ENCODE measurements at regions not wholly inside any gene's neighbourhood (a gene's known extent, or its start where the extent isn't known, plus 50 kb on each side); places are given as distances from the start of the nearest gene placed in this dataset.

DNA sequence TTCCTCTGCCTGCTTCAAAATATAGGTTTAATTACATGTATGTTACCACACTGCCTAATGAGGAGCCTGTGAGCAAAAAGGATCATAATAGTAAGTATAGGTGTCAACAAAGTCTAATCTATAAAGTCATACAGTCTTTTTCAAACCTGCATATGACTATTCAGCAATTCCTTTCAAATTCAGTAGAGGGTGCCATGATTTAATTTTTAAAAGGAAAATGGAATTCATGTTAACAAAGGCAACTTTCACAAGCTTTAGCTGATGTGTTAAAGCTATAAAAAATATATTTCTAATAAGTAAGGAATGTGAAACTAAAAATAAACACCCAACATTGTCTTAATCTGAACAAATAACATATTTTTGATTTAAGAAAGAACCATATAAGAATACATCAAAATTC, 52.1 kb downstream of the MPP7 start:
- no peak for ATAC-seq (replicated peaks)
- no peaks in the 10 kb centered on the region for H3K36me3 Mint-ChIP-seq (ENCODE audit: low read depth)

GRCh38 chr10:28250358-28250757, 52.5 kb downstream of the MPP7 start:
- Mint-ChIP-seq H3K36me3 (ENCODE audit: low read depth) (no peaks in the 10 kb centered on the region), H3K9me3 (no peaks in the 10 kb centered on the region), H3K27me3 (no peaks in the 10 kb centered on the region), H3K4me1 (no peaks in the 10 kb centered on the region), H3K4me3 (no peak overlapping the region), H3K27ac (no peak overlapping the region)
- ATAC-seq (replicated peaks), result no peak

More for the DNA sequence above, 52.1 kb downstream of the MPP7 start:
- H3K27ac Mint-ChIP-seq, result no peak overlapping the region
- H3K4me1 Mint-ChIP-seq, result no peaks in the 10 kb centered on the region
- no peaks in the 10 kb centered on the region for H3K27me3 Mint-ChIP-seq
- H3K4me3 Mint-ChIP-seq, result no peak overlapping the region
- no peaks in the 10 kb centered on the region for H3K9me3 Mint-ChIP-seq

DNA sequence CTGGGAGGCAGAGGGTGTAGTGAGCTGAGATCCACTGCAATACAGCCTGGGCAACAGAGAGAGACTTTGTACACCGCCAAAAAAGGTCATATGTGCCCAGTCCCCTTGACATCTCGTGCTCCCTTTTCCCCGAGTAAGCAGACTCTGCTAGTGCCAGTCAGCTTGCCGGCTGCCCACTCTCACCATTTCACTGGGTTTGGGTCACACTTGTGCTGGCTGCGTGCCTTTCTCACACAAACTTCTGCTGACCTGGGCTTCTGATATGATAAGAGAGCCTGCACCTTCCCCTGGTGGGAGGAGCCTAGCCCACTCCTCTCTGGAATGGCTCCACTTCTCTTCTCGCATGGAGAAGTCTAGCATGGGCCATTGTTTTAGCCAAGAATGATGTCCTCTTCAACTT, 53.4 kb downstream of the MPP7 start:
- no peaks in the 10 kb centered on the region for H3K9me3 Mint-ChIP-seq
- peaks cover 5% of the 10 kb centered on the region for H3K4me1 Mint-ChIP-seq
- no peaks in the 10 kb centered on the region for H3K36me3 Mint-ChIP-seq (ENCODE audit: low read depth)
- no peak for ATAC-seq (replicated peaks)
- no peak overlapping the region for H3K27ac Mint-ChIP-seq
- no peak overlapping the region for H3K4me3 Mint-ChIP-seq
- H3K27me3 Mint-ChIP-seq, result no peaks in the 10 kb centered on the region

DNA sequence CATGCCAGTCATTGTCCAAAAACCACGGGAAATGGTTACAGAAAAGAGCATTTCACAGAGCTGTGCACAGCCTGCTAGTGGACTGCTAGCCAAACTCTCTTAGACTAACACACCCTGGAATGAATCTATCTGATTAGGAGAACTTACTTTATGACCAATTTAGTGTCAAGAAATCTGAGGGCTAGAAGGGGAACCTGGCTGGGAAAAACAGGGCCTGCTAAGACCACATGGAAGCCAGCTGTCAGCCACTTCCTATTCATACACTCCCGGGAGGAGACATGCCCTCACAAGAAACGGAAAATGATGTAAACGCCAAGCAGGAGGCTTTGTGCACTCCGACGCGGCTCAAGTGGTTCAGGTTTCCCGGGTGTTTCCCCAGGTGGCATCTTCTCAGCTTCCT, 54.8 kb downstream of the MPP7 start:
- no peak overlapping the region for H3K27ac Mint-ChIP-seq
- no peaks in the 10 kb centered on the region for H3K27me3 Mint-ChIP-seq
- H3K9me3 Mint-ChIP-seq, result no peaks in the 10 kb centered on the region
- no peaks in the 10 kb centered on the region for H3K36me3 Mint-ChIP-seq (ENCODE audit: low read depth)
- H3K4me1 Mint-ChIP-seq, result peaks cover 5% of the 10 kb centered on the region
- ATAC-seq (replicated peaks), result no peak
- H3K4me3 Mint-ChIP-seq, result no peak overlapping the region

- H3K27ac Mint-ChIP-seq, result no peak overlapping the region
- ATAC-seq (replicated peaks), result no peak
- H3K36me3 Mint-ChIP-seq (ENCODE audit: low read depth), result no peaks in the 10 kb centered on the region
- no peak overlapping the region for H3K4me3 Mint-ChIP-seq
- no peaks in the 10 kb centered on the region for H3K27me3 Mint-ChIP-seq
- H3K4me1 Mint-ChIP-seq, result peaks cover 9% of the 10 kb centered on the region
- H3K9me3 Mint-ChIP-seq, result no peaks in the 10 kb centered on the region
These were observed 56.8 kb downstream of the MPP7 start for GRCh38 chr10:28246023-28246422.

GRCh38 chr10:28243923-28244322, 58.9 kb downstream of the MPP7 start:
- H3K4me1 Mint-ChIP-seq, result peaks cover 9% of the 10 kb centered on the region
- H3K27ac Mint-ChIP-seq, result no peak overlapping the region
- no peak overlapping the region for H3K4me3 Mint-ChIP-seq
- H3K9me3 Mint-ChIP-seq, result no peaks in the 10 kb centered on the region
- H3K36me3 Mint-ChIP-seq (ENCODE audit: low read depth), result no peaks in the 10 kb centered on the region
- H3K27me3 Mint-ChIP-seq, result no peaks in the 10 kb centered on the region
- no peak for ATAC-seq (replicated peaks)

GRCh38 chr10:28242555-28243204, 60.2 kb downstream of the MPP7 start:
- Mint-ChIP-seq H3K36me3 (ENCODE audit: low read depth) (peaks cover under 1% of the 10 kb centered on the region), H3K27ac (no peak overlapping the region), H3K4me3 (no peak overlapping the region), H3K27me3 (no peaks in the 10 kb centered on the region), H3K9me3 (no peaks in the 10 kb centered on the region), H3K4me1 (peaks cover 9% of the 10 kb centered on the region)
- ATAC-seq (replicated peaks), result no peak

GRCh38 chr10:28241741-28242399, 61.0 kb downstream of the MPP7 start:
- peak; percentile 68 for ATAC-seq (replicated peaks)
- Mint-ChIP-seq H3K27me3 (no peaks in the 10 kb centered on the region), H3K4me3 (no peak overlapping the region), H3K27ac (no peak overlapping the region), H3K4me1 (peaks cover 9% of the 10 kb centered on the region), H3K9me3 (no peaks in the 10 kb centered on the region), H3K36me3 (ENCODE audit: low read depth) (peaks cover 9% of the 10 kb centered on the region)

- H3K4me1 Mint-ChIP-seq, result peaks cover 9% of the 10 kb centered on the region
- no peaks in the 10 kb centered on the region for H3K9me3 Mint-ChIP-seq
- no peak overlapping the region for H3K4me3 Mint-ChIP-seq
- H3K27ac Mint-ChIP-seq, result no peak overlapping the region
- ATAC-seq (replicated peaks), result no peak
- H3K27me3 Mint-ChIP-seq, result no peaks in the 10 kb centered on the region
- H3K36me3 Mint-ChIP-seq (ENCODE audit: low read depth), result peaks cover 22% of the 10 kb centered on the region
These were observed 62.5 kb downstream of the MPP7 start for GRCh38 chr10:28240400-28240799.

DNA sequence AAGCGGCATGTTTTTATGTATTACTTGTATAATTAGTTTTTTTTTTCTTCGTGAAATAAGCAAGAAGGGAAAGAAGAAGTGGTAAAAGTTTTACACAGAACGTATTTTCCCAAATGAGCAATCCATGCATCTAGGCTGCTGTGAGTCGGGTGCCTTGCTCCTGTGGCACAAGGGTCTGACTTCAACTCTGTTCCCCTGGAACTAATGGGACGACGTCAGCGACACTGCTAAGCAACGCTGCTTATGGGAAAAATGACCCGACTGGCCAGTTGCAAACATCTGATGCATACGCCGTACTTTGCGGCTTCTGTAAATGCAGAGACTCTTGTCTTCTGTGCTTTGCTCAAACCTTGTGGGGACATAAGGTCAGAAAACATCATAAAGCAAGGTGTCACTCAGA, 66.3 kb downstream of the MPP7 start:
- Mint-ChIP-seq H3K27ac (no peak overlapping the region), H3K4me1 (no peaks in the 10 kb centered on the region), H3K4me3 (no peak overlapping the region), H3K9me3 (no peaks in the 10 kb centered on the region), H3K36me3 (ENCODE audit: low read depth) (peaks cover 36% of the 10 kb centered on the region), H3K27me3 (no peaks in the 10 kb centered on the region)
- ATAC-seq (replicated peaks), result no peak

- H3K9me3 Mint-ChIP-seq, result no peaks in the 10 kb centered on the region
- H3K36me3 Mint-ChIP-seq (ENCODE audit: low read depth), result peaks cover 2% of the 10 kb centered on the region
- H3K27me3 Mint-ChIP-seq, result no peaks in the 10 kb centered on the region
- ATAC-seq (replicated peaks), result no peak
- no peak overlapping the region for H3K27ac Mint-ChIP-seq
- H3K4me1 Mint-ChIP-seq, result peaks cover 9% of the 10 kb centered on the region
- H3K4me3 Mint-ChIP-seq, result no peak overlapping the region
These were observed 82.1 kb downstream of the MPP7 start for GRCh38 chr10:28220811-28221210.

DNA sequence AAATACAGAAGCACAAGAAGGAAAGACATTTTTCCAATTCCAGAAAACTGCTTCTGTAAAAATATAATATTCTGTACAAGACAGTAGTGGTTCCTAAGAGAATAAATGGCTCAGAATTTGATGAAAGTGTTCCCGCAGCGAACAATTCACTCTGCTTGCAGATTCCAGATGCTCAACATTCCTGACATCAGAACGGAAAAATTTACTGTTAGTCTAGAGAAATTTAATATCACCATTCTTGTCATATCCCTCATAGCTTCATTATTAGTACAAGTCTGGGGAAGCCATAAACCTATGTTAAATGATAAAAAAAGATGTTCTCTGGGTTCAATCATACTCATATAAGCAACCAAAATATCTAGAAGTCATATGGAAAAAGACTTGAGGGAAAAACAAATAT, 83.6 kb downstream of the MPP7 start:
- Mint-ChIP-seq H3K27ac (no peak overlapping the region), H3K27me3 (no peaks in the 10 kb centered on the region), H3K4me1 (peaks cover 9% of the 10 kb centered on the region), H3K36me3 (ENCODE audit: low read depth) (no peaks in the 10 kb centered on the region), H3K4me3 (no peak overlapping the region), H3K9me3 (no peaks in the 10 kb centered on the region)
- no peak for ATAC-seq (replicated peaks)

DNA sequence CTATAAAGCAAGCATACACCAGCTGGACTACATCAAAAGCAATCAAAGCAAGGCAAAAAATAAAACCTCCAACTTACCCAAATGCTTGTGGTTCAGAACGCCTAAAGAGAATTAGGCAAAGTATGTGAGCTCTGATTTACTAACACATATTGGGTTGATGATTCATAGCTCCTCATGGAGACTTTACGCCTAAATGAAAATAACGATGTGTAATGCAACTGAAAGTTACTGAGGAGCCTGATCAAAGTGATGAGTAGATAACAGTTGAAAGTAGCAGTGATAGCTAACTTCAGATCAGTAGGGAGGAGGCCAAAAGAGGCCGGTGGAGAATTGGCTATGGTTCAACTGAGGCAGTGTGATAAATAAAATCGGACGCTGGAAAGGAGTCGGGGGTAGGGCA, 85.0 kb downstream of the MPP7 start:
- no peak overlapping the region for H3K27ac Mint-ChIP-seq
- peak overlapping the region; percentile 5 for H3K4me3 Mint-ChIP-seq
- H3K9me3 Mint-ChIP-seq, result no peaks in the 10 kb centered on the region
- peak; percentile 99 for ATAC-seq (replicated peaks)
- H3K4me1 Mint-ChIP-seq, result peaks cover 9% of the 10 kb centered on the region
- no peaks in the 10 kb centered on the region for H3K27me3 Mint-ChIP-seq
- H3K36me3 Mint-ChIP-seq (ENCODE audit: low read depth), result no peaks in the 10 kb centered on the region

DNA sequence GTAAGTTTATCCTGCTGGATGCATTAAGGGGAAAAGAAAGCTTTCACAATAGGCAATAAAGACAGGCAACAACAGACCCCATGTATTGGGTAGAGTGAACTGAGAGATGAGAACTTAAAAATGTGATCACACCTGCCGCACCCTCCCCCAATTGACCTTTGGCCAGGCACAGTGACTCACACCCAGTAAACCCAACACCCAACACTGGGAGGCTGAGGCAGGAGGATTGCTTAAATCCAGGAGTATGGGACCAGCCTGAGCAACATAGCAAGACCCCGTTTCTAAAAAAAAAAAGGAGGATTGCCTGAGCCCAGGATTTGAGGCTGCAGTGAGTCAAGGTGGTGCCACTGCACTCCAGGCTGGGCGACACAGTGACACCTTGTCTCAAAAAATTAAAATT, 86.9 kb downstream of the MPP7 start:
- no peaks in the 10 kb centered on the region for H3K9me3 Mint-ChIP-seq
- H3K4me3 Mint-ChIP-seq, result no peak overlapping the region
- no peak for ATAC-seq (replicated peaks)
- H3K36me3 Mint-ChIP-seq (ENCODE audit: low read depth), result peaks cover 9% of the 10 kb centered on the region
- H3K27me3 Mint-ChIP-seq, result no peaks in the 10 kb centered on the region
- no peak overlapping the region for H3K27ac Mint-ChIP-seq
- H3K4me1 Mint-ChIP-seq, result peaks cover 9% of the 10 kb centered on the region

DNA sequence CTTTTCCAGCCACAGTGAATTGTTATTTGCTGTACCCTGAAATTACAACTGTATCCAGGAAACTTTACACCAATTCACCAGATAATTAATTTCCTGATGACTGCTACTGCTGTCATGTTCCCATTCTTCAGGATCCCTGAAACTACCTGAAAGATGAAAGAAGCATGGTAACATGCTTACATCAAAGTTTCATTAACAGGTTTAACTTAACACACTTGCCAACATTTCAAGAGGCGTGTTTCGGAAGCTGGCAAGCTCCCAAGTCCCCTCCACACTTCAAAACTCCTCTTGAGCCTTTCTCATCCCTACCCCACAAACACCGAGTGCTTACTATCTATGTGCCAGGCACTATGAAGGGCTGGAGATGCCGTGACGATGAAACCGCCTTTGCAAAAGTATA, 88.6 kb downstream of the MPP7 start:
- Mint-ChIP-seq H3K27me3 (no peaks in the 10 kb centered on the region), H3K9me3 (no peaks in the 10 kb centered on the region), H3K36me3 (ENCODE audit: low read depth) (peaks cover 11% of the 10 kb centered on the region), H3K27ac (no peak overlapping the region), H3K4me1 (peaks cover 6% of the 10 kb centered on the region), H3K4me3 (no peak overlapping the region)
- no peak for ATAC-seq (replicated peaks)

Data from activated T-helper 17 cell treated with anti-CD3 and anti-CD28 coated beads, Interleukin-2, amount 50 U/mL, for 72 hours (primary cell).